HL-60 (cell line): ENCODE measurements at regions not wholly inside any gene's neighbourhood (a gene's known extent, or its start where the extent isn't known, plus 50 kb on each side); places are given as distances from the start of the nearest gene placed in this dataset.

Experiments
- CTCF ChIP-seq: IDR thresholded peaks from one replicate; pipeline ENCODE4 v1.5.1; 2011; ENCODE audit warnings: low read length, control low read depth, inconsistent platforms; ENCODE audit not compliant: insufficient read depth
- POLR2AphosphoS5 ChIP-seq: IDR thresholded peaks from 2 replicates; pipeline ENCODE4 v1.6.1; 2012; ENCODE audit warnings: low read depth
- SPI1 ChIP-seq: IDR thresholded peaks from 2 replicates; pipeline ENCODE4 v1.6.1; 2012; ENCODE audit warnings: low read depth, mild to moderate bottlenecking, borderline replicate concordance

- no peak for TF ChIP-seq POLR2AphosphoS5
- no peak for TF ChIP-seq CTCF
- no peak for TF ChIP-seq SPI1
Measured at GRCh38 chr9:113728989-113729388, 147.1 kb upstream of the ZNF618 start.
